Breast epithelium (tissue), 3 donors: ENCODE measurements at regions not wholly inside any gene's neighbourhood (a gene's known extent, or its start where the extent isn't known, plus 50 kb on each side); places are given as distances from the start of the nearest gene placed in this dataset.
"Not testable (repeated sequence)": the region's sequence is repeated elsewhere in the genome, so short reads cannot be mapped to it uniquely, and the experiment has no call there.

Experiments
- CTCF ChIP-seq, 3 donors: fragments of 450-650 bp; IDR thresholded peaks; one replicate each; pipeline ENCODE4 v1.5.1; 2016 to 2017; ENCODE audit warnings: antibody characterized with exemption in 3 of 3, mild to moderate bottlenecking in 3 of 3, moderate library complexity in 3 of 3
- POLR2A ChIP-seq: fragments of 450-650 bp; IDR thresholded peaks from one replicate; pipeline ENCODE4 v1.6.1; 2016; ENCODE audit warnings: antibody characterized with exemption, mild to moderate bottlenecking, moderate library complexity

- not testable (repeated sequence) for TF ChIP-seq CTCF (IDR thresholded peaks at IDR 0.05); POLR2A
Observed at GRCh38 chr2:95763074-95763473, 171.3 kb downstream of the TRIM43 start.
